ENCODE measurements at regions not wholly inside any gene's neighbourhood (a gene's known extent, or its start where the extent isn't known, plus 50 kb on each side); places are given as distances from the start of the nearest gene placed in this dataset.

DNA sequence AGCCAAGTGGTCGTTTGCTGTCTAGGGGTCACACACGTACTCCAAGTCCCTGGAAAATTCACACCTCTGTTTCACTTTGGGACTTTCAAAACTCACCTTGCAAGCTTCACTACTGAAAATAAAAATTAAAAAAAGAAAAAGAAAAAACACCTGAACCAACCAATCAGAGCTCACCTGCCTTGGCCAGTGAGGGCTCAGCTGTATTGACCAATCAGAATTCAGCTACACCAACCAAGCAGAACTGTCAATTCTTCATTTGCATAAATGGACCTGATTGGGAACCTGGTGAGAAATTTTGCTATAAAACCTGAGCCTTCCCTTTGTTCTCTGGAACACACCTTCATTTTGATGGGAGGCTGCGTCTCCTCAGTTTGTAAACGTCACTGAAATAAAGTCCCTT, 176.4 kb downstream of the TTC32 start:
- WGBS (ENCODE audit: insufficient coverage, insufficient replicate concordance, low lambda C conversion rate, missing lambda C conversion rate) = 6% methylated on average over 4 of the region's 4 CpGs
- DNase-seq (ENCODE audit: low read depth, low spot score) (no peak), ATAC-seq (no peak), FAIRE-seq (no peak)
- no peaks in the 10 kb centered on the region for H3K9me3 ChIP-seq (replicated peaks; ENCODE audit: control insufficient read depth, insufficient read depth, low read length)
- ChIA-PET RAD21 (ENCODE audit: unreplicated experiment) (no interaction called here), CTCF (no interaction called here), POLR2A (no interaction called here), SMC1A (ENCODE audit: uncharacterized antibody, unreplicated experiment) (no interaction called here)
- no peak overlapping the region for H3K4me2 ChIP-seq (ENCODE audit: control insufficient read depth, insufficient read depth)
- H3K4me3 ChIP-seq = no peak overlapping the region
- no TSS peak for BruUV-seq (replicated peaks)
- H3K36me3 ChIP-seq (ENCODE audit: control insufficient read depth in 2 of 2, insufficient read depth in 2 of 2, low read length in 1 of 2) = no peaks in the 10 kb centered on the region
- H2AFZ ChIP-seq (ENCODE audit: control insufficient read depth, low read depth, low read length) = no peak overlapping the region
- H3K27me3 ChIP-seq (replicated peaks in 1 of 2; ENCODE audit: control insufficient read depth in 2 of 2, insufficient read depth in 2 of 2, low read length in 1 of 2) = peaks cover 2% of the 10 kb centered on the region in 2 experiments; a peak in 2 of 4 replicates
- no peaks in the 10 kb centered on the region for H4K20me1 ChIP-seq (ENCODE audit: control insufficient read depth, insufficient read depth)
- in situ Hi-C loops (cut with MboI) (no loop called here), intact Hi-C loops (cut with micrococcal nuclease; ENCODE audit: unreplicated experiment) (no loop called here)
- TF ChIP-seq LARP7 (IDR thresholded peaks at IDR 0.05) (no peak), SRF (IDR thresholded peaks at IDR 0.05; ENCODE audit: low read depth in 2 of 2, low read length in 2 of 2) (no peak), SREBF2 (IDR thresholded peaks at IDR 0.05; ENCODE audit: low read length) (no peak), BMI1 (IDR thresholded peaks at IDR 0.05; ENCODE audit: borderline replicate concordance) (no peak), SMC3 (IDR thresholded peaks at IDR 0.05; ENCODE audit: borderline replicate concordance, low read length) (no peak)
- TF ChIP-seq, protein P1, sequence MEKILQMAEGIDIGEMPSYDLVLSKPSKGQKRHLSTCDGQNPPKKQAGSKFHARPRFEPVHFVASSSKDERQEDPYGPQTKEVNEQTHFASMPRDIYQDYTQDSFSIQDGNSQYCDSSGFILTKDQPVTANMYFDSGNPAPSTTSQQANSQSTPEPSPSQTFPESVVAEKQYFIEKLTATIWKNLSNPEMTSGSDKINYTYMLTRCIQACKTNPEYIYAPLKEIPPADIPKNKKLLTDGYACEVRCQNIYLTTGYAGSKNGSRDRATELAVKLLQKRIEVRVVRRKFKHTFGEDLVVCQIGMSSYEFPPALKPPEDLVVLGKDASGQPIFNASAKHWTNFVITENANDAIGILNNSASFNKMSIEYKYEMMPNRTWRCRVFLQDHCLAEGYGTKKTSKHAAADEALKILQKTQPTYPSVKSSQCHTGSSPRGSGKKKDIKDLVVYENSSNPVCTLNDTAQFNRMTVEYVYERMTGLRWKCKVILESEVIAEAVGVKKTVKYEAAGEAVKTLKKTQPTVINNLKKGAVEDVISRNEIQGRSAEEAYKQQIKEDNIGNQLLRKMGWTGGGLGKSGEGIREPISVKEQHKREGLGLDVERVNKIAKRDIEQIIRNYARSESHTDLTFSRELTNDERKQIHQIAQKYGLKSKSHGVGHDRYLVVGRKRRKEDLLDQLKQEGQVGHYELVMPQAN (conservative IDR thresholded peaks at IDR 0.05) = no peak
- TF ChIP-seq, protein P2, sequence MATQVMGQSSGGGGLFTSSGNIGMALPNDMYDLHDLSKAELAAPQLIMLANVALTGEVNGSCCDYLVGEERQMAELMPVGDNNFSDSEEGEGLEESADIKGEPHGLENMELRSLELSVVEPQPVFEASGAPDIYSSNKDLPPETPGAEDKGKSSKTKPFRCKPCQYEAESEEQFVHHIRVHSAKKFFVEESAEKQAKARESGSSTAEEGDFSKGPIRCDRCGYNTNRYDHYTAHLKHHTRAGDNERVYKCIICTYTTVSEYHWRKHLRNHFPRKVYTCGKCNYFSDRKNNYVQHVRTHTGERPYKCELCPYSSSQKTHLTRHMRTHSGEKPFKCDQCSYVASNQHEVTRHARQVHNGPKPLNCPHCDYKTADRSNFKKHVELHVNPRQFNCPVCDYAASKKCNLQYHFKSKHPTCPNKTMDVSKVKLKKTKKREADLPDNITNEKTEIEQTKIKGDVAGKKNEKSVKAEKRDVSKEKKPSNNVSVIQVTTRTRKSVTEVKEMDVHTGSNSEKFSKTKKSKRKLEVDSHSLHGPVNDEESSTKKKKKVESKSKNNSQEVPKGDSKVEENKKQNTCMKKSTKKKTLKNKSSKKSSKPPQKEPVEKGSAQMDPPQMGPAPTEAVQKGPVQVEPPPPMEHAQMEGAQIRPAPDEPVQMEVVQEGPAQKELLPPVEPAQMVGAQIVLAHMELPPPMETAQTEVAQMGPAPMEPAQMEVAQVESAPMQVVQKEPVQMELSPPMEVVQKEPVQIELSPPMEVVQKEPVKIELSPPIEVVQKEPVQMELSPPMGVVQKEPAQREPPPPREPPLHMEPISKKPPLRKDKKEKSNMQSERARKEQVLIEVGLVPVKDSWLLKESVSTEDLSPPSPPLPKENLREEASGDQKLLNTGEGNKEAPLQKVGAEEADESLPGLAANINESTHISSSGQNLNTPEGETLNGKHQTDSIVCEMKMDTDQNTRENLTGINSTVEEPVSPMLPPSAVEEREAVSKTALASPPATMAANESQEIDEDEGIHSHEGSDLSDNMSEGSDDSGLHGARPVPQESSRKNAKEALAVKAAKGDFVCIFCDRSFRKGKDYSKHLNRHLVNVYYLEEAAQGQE (IDR thresholded peaks at IDR 0.05; ENCODE audit: low read depth, low read length) = no peak
- H3K4me1 ChIP-seq (ENCODE audit: control insufficient read depth, insufficient read depth, low read length) = no peaks in the 10 kb centered on the region
- H3K27ac ChIP-seq (ENCODE audit: control insufficient read depth, insufficient read depth) = no peak overlapping the region
- no peak overlapping the region for H3K9ac ChIP-seq (ENCODE audit: control insufficient read depth, insufficient read depth, low read length)
- H3K79me2 ChIP-seq (ENCODE audit: control insufficient read depth, insufficient read depth, low read length) = no peaks in the 10 kb centered on the region

All from GM12878 (cell line).